HepG2 (cell line): ENCODE measurements at regions not wholly inside any gene's neighbourhood (a gene's known extent, or its start where the extent isn't known, plus 50 kb on each side); places are given as distances from the start of the nearest gene placed in this dataset.

Source experiments
- ATAC-seq: fragments of 200-7000 bp; cut with Tn5 transposase; 3 replicates; pipeline ENCODE4 v1.9.1; 2020; ENCODE audit warnings: mild to moderate bottlenecking, moderate library complexity
- BruUV-seq: library from RNA; stranded (reverse); fragments of 400-500 nt; replicated peaks from 2 replicates; lab custom pipeline; 2021; lab: Mats Ljungman, UMichigan
- CTCF ChIA-PET: fragments of 300-600 bp; formaldehyde crosslinking; extraction: SDS; loops from one replicate; lab custom pipeline; 2021; ENCODE audit warnings: low total read pairs, inconsistent platforms, low intra/inter-chr PET ratio; lab: Yijun Ruan, JAX
- POLR2A ChIA-PET: fragments of 350-600 bp; sonication (Branson Sonifier 250); formaldehyde crosslinking; loops from one replicate; lab custom pipeline; 2020; ENCODE audit warnings: antibody characterized with exemption, inconsistent platforms; lab: Yijun Ruan, JAX
- DNase-seq: peaks from one replicate; pipeline ENCODE4 v3.0.0-alpha.2; 2015; ENCODE audit warnings: low spot score
- FAIRE-seq: peaks from 3 replicates; lab custom pipeline; 2011; peaks lifted over from hg19 to GRCh38; lab: Jason Lieb, UNC
- H2AFZ ChIP-seq: one replicate; pipeline ENCODE4 v1.6.1; 2011; ENCODE audit warnings: low read length, inconsistent platforms
- H3K27ac ChIP-seq: fragments of 300-600 bp; 3 replicates; pipeline ENCODE4 v1.8.0; 2011; ENCODE audit warnings: mixed run types, mild to moderate bottlenecking, mixed read lengths, low read length, inconsistent platforms; ENCODE audit not compliant: insufficient read depth; ENCODE audit errors: extremely low read length
- H3K27me3 ChIP-seq, 2 experiments: fragments of 200-600 bp in 1 of 2; 2 replicates in 1 of 2; 3 replicates in 1 of 2; pipeline versions ENCODE4 v1.6.0 to v1.8.0; 2011; ENCODE audit warnings: low read length in 2 of 2, mild to moderate bottlenecking in 2 of 2, moderate library complexity in 2 of 2, inconsistent platforms in 1 of 2; ENCODE audit not compliant: insufficient read depth in 2 of 2, control insufficient read depth in 1 of 2
- H3K36me3 ChIP-seq, 2 experiments: fragments of 200-600 bp in 1 of 2; replicated peaks in 1 of 2; 2 replicates in 1 of 2; 3 replicates in 1 of 2; pipeline versions ENCODE4 v1.5.1 to v1.8.0; 2011; ENCODE audit warnings: low read length in 2 of 2, inconsistent platforms in 1 of 2; ENCODE audit not compliant: insufficient read depth in 2 of 2, control insufficient read depth in 1 of 2
- H3K4me1 ChIP-seq: 2 replicates; pipeline ENCODE4 v1.5.1; 2012; ENCODE audit warnings: low read length, inconsistent platforms; ENCODE audit not compliant: insufficient read depth
- H3K4me2 ChIP-seq: 2 replicates; pipeline ENCODE4 v1.6.0; 2011; ENCODE audit warnings: low read depth, low read length, inconsistent platforms
- H3K4me3 ChIP-seq, 3 experiments: fragments of 200-600 bp in 1 of 3; sonication (generic), shearing (Covaris generic) in 1 of 3; replicated peaks in 1 of 3; 2 replicates each; pipeline ENCODE4 v1.5.1; 2011 to 2016; ENCODE audit warnings: low read length in 3 of 3, inconsistent platforms in 2 of 3, low read depth in 2 of 3, mild to moderate bottlenecking in 2 of 3, control low read depth in 1 of 3, mixed read lengths in 1 of 3; ENCODE audit not compliant: insufficient read depth in 1 of 3
- H3K79me2 ChIP-seq: one replicate; pipeline ENCODE4 v1.6.1; 2011; ENCODE audit warnings: low read length, inconsistent platforms; ENCODE audit not compliant: insufficient read depth
- H3K9ac ChIP-seq: 2 replicates; pipeline ENCODE4 v1.6.0; 2011; ENCODE audit warnings: mild to moderate bottlenecking, low read depth, low read length, inconsistent platforms; ENCODE audit not compliant: insufficient read depth
- H3K9me3 ChIP-seq: 2 replicates; pipeline ENCODE4 v1.5.1; 2012; ENCODE audit warnings: mild to moderate bottlenecking, low read length
- H4K20me1 ChIP-seq: 2 replicates; pipeline ENCODE4 v1.6.0; 2011; ENCODE audit warnings: inconsistent platforms, mild to moderate bottlenecking, low read length, moderate library complexity; ENCODE audit not compliant: insufficient read depth
- BCLAF1 ChIP-seq: fragments of 450-650 bp; IDR thresholded peaks from 2 replicates; pipeline ENCODE4 v1.6.1; 2017; ENCODE audit warnings: mild to moderate bottlenecking
- BRF2 ChIP-seq: sonication (generic); formaldehyde crosslinking; IDR thresholded peaks from 2 replicates; pipeline ENCODE4 v1.8.1; 2022; ENCODE audit warnings: mild to moderate bottlenecking, missing genetic modification reagents
- CENPT ChIP-seq: sonication (generic); formaldehyde crosslinking; IDR thresholded peaks from 2 replicates; pipeline ENCODE4 v1.8.0; 2022; ENCODE audit warnings: low read depth, mild to moderate bottlenecking, moderate library complexity, missing genetic modification reagents
- DNMT3B ChIP-seq: conservative IDR thresholded peaks from 2 replicates; pipeline ENCODE4 v1.6.1; 2016; ENCODE audit warnings: missing biosample characterization, control low read depth
- MAZ ChIP-seq, 2 experiments: sonication (generic) in 1 of 2; formaldehyde crosslinking in 1 of 2; IDR thresholded peaks; 2 replicates each; pipeline versions ENCODE4 v1.5.0 to v1.6.1; 2012 to 2020; ENCODE audit warnings: low read depth in 2 of 2, mild to moderate bottlenecking in 2 of 2, borderline replicate concordance in 1 of 2, improper control_type of control experiment in 1 of 2, low read length in 1 of 2, missing genetic modification reagents in 1 of 2, moderate library complexity in 1 of 2
- TEAD3 ChIP-seq: optimal IDR thresholded peaks from 2 replicates; pipeline ENCODE3; 2016; ENCODE audit warnings: borderline replicate concordance
- TFDP1 ChIP-seq: IDR thresholded peaks from 2 replicates; pipeline ENCODE4 v1.6.1; 2016; ENCODE audit warnings: missing compliant biosample characterization, missing genetic modification reagents, borderline replicate concordance
- ZNF761 ChIP-seq: sonication (generic); formaldehyde crosslinking; conservative IDR thresholded peaks from 2 replicates; pipeline ENCODE4 v1.4.0; 2020; ENCODE audit warnings: mild to moderate bottlenecking, missing genetic modification reagents
- WGBS: methylation state at CpG from one replicate; pipeline ENCODE4 v1.1.6; 2017; ENCODE audit warnings: low lambda C conversion rate; 5-methylcytosine and 5-hydroxymethylcytosine counted together
- in situ Hi-C: cut with HindIII; loops from 2 replicates; pipeline ENCODE4 v1.10.0; 2017; ENCODE audit warnings: low pct_unique_long_range_greater_than_20kb; ENCODE audit not compliant: extremely low pct_ligation_motif_present
- intact Hi-C: fragments of 100-400 bp; cut with micrococcal nuclease; formaldehyde crosslinking; loops from one replicate; pipeline ENCODE4 v1.10.0; 2022; ENCODE audit not compliant: unreplicated experiment

GRCh38 chr6:141443032-141443431 is 689.7 kb upstream of the GJE1 start:
- in situ Hi-C loops (no loop called here), intact Hi-C loops (no loop called here)
- Histone ChIP-seq H3K4me3 (no peak overlapping the region), H3K27me3 (no peaks in the 10 kb centered on the region), H3K4me2 (no peak overlapping the region), H4K20me1 (no peaks in the 10 kb centered on the region), H2AFZ (no peak overlapping the region), H3K79me2 (no peaks in the 10 kb centered on the region), H3K4me1 (no peaks in the 10 kb centered on the region), H3K9me3 (no peaks in the 10 kb centered on the region), H3K36me3 (no peaks in the 10 kb centered on the region), H3K27ac (no peak overlapping the region), H3K9ac (no peak overlapping the region)
- no TSS peak for BruUV-seq
- WGBS: under 1% methylated on average over 2 of the region's 2 CpGs
- TF ChIP-seq ZNF761 (CRISPR knock-in tag) (no peak), CENPT (CRISPR knock-in tag) (no peak), BCLAF1 (no peak), MAZ (IDR thresholded peaks at IDR 0.05; ENCODE audit: borderline replicate concordance, low read depth, low read length) (no peak), MAZ (CRISPR knock-in tag; IDR thresholded peaks at IDR 0.05; ENCODE audit: low read depth) (no peak), BRF2 (CRISPR knock-in tag) (no peak), TEAD3 (CRISPR knock-in tag) (no peak), DNMT3B (no peak), TFDP1 (CRISPR knock-in tag) (no peak)
- ATAC-seq: no peak
- FAIRE-seq: no peak
- DNase-seq: no peak
- ChIA-PET POLR2A (no interaction called here), CTCF (no interaction called here)
